C4-2B (cell line): ENCODE measurements at regions not wholly inside any gene's neighbourhood (a gene's known extent, or its start where the extent isn't known, plus 50 kb on each side); places are given as distances from the start of the nearest gene placed in this dataset.

Source experiments
- CTCF ChIP-seq: fragments of 450-650 bp; conservative IDR thresholded peaks from 2 replicates; pipeline ENCODE4 v1.5.1; 2017; ENCODE audit warnings: mild to moderate bottlenecking
- ZFX ChIP-seq: fragments of 450-650 bp; IDR thresholded peaks from 2 replicates; pipeline ENCODE4 v1.6.1; 2017

- TF ChIP-seq CTCF (no peak), ZFX (no peak)
These were observed 76.1 kb upstream of the KCTD1 start for GRCh38 chr18:26624443-26624842.
